WTC11 (cell line): ENCODE measurements at regions not wholly inside any gene's neighbourhood (a gene's known extent, or its start where the extent isn't known, plus 50 kb on each side); places are given as distances from the start of the nearest gene placed in this dataset.
A peak's percentile ranks its signal among the peaks of the same experiment; 100 is the strongest.

Experiments
- ATAC-seq: fragments of 200-7000 bp; cut with Tn5 transposase; 2 replicates; pipeline ENCODE4 v1.10.0; 2021; ENCODE audit warnings: mild to moderate bottlenecking, moderate library complexity
- CTCF ChIA-PET: fragments of 300-600 bp; sonication (Branson Sonifier 250); formaldehyde crosslinking; loops from one replicate; lab custom pipeline; 2021; ENCODE audit warnings: antibody characterized with exemption; lab: Charles Lee
- POLR2A ChIA-PET: fragments of 350-600 bp; sonication (Branson Sonifier 250); formaldehyde crosslinking; loops from one replicate; lab custom pipeline; 2021; ENCODE audit warnings: antibody characterized with exemption; lab: Charles Lee
- DNase-seq: peaks from one replicate; pipeline ENCODE4 v3.0.0; 2021; ENCODE audit warnings: low spot score
- H3K27ac Mint-ChIP-seq: 2 replicates; pipeline ENCODE4 v1.8.0; 2021; ENCODE audit warnings: mixed read lengths
- H3K27me3 Mint-ChIP-seq: 2 replicates; pipeline ENCODE4 v1.8.0; 2021; ENCODE audit warnings: low read depth, mild to moderate bottlenecking, moderate library complexity, mixed read lengths
- H3K36me3 Mint-ChIP-seq: 2 replicates; pipeline ENCODE4 v1.8.0; 2021; ENCODE audit warnings: mixed read lengths
- H3K4me1 Mint-ChIP-seq: 2 replicates; pipeline ENCODE4 v1.8.0; 2022; ENCODE audit warnings: mixed read lengths
- H3K4me3 Mint-ChIP-seq: 2 replicates; pipeline ENCODE4 v1.8.0; 2021; ENCODE audit warnings: mild to moderate bottlenecking, moderate library complexity, mixed read lengths
- H3K9me3 Mint-ChIP-seq: 2 replicates; pipeline ENCODE4 v1.8.0; 2021; ENCODE audit warnings: mixed read lengths
- AR ChIP-seq: fragments of 250-450 bp; sonication (Bioruptor Pico); IDR thresholded peaks from 2 replicates; pipeline ENCODE4 v1.9.0; 2021; ENCODE audit warnings: mild to moderate bottlenecking
- ATF6 ChIP-seq: sonication (generic); formaldehyde crosslinking; IDR thresholded peaks from 2 replicates; pipeline ENCODE4 v1.8.1; 2023; ENCODE audit warnings: mild to moderate bottlenecking, missing genetic modification reagents
- CDX4 ChIP-seq: fragments of 250-450 bp; sonication (Bioruptor Pico); IDR thresholded peaks from 2 replicates; pipeline ENCODE4 v1.9.0; 2021; ENCODE audit warnings: moderate library complexity, mild to moderate bottlenecking, inconsistent platforms, borderline replicate concordance
- CTCF ChIP-seq: fragments of 200-600 bp; IDR thresholded peaks from 2 replicates; pipeline ENCODE4 v1.8.0; 2022; ENCODE audit warnings: antibody characterized with exemption
- EMX1 ChIP-seq: fragments of 250-450 bp; sonication (Bioruptor Pico); IDR thresholded peaks from 2 replicates; pipeline ENCODE4 v1.8.0; 2021; ENCODE audit warnings: mild to moderate bottlenecking
- ERG ChIP-seq: fragments of 250-450 bp; sonication (Bioruptor Pico); IDR thresholded peaks from 2 replicates; pipeline ENCODE4 v1.8.0; 2021; ENCODE audit warnings: mild to moderate bottlenecking
- GRHL2 ChIP-seq: fragments of 250-450 bp; sonication (Bioruptor Pico); IDR thresholded peaks from 2 replicates; pipeline ENCODE4 v1.8.0; 2022; ENCODE audit warnings: mild to moderate bottlenecking, moderate library complexity; ENCODE audit not compliant: insufficient replicate concordance, severe bottlenecking
- KAT7 ChIP-seq: sonication (generic); formaldehyde crosslinking; IDR thresholded peaks from 2 replicates; pipeline ENCODE4 v1.8.1; 2023; ENCODE audit warnings: missing genetic modification reagents, mild to moderate bottlenecking, borderline replicate concordance
- NFATC4 ChIP-seq: fragments of 250-450 bp; sonication (Bioruptor Pico); IDR thresholded peaks from 2 replicates; pipeline ENCODE4 v1.9.0; 2021; ENCODE audit warnings: mild to moderate bottlenecking
- NFE2L1 ChIP-seq: sonication (generic); formaldehyde crosslinking; IDR thresholded peaks from 2 replicates; pipeline ENCODE4 v1.8.1; 2023; ENCODE audit warnings: missing genetic modification reagents
- SOX15 ChIP-seq: fragments of 250-450 bp; sonication (Bioruptor Pico); IDR thresholded peaks from 2 replicates; pipeline ENCODE4 v1.9.0; 2021; ENCODE audit warnings: mild to moderate bottlenecking
- TCF7 ChIP-seq: sonication (generic); formaldehyde crosslinking; IDR thresholded peaks from 2 replicates; pipeline ENCODE4 v1.8.0; 2022; ENCODE audit warnings: mild to moderate bottlenecking, low read depth, missing genetic modification reagents, moderate library complexity
- TP53 ChIP-seq: sonication (generic); formaldehyde crosslinking; IDR thresholded peaks from 2 replicates; pipeline ENCODE4 v1.8.1; 2023; ENCODE audit warnings: mild to moderate bottlenecking, missing genetic modification reagents
- ZNF416 ChIP-seq: fragments of 250-450 bp; sonication (Bioruptor Pico); IDR thresholded peaks from 2 replicates; pipeline ENCODE4 v1.9.0; 2021; ENCODE audit warnings: mild to moderate bottlenecking, inconsistent platforms
- ZNF425 ChIP-seq: fragments of 250-450 bp; sonication (Bioruptor Pico); conservative IDR thresholded peaks from 2 replicates; pipeline ENCODE4 v1.9.0; 2021; ENCODE audit warnings: mild to moderate bottlenecking
- ZNF532 ChIP-seq: fragments of 250-450 bp; sonication (Bioruptor Pico); IDR thresholded peaks from 2 replicates; pipeline ENCODE4 v1.9.0; 2021; ENCODE audit warnings: mild to moderate bottlenecking, borderline replicate concordance
- ZNF671 ChIP-seq: fragments of 250-450 bp; sonication (Bioruptor Pico); IDR thresholded peaks from 2 replicates; pipeline ENCODE4 v1.8.0; 2021; ENCODE audit warnings: mild to moderate bottlenecking

GRCh38 chr6:26197933-26198721 lies 110.9 kb downstream of the HFE start:
- Mint-ChIP-seq H3K4me1 (peaks cover 42% of the 10 kb centered on the region), H3K9me3 (no peaks in the 10 kb centered on the region), H3K27me3 (no peaks in the 10 kb centered on the region), H3K27ac (peak overlapping the region; percentile 100), H3K4me3 (peak overlapping the region; percentile 99), H3K36me3 (peaks cover 14% of the 10 kb centered on the region)
- ATAC-seq (no peak), DNase-seq (no peak)
- ChIA-PET POLR2A (interaction anchor here (0.6 to 7.9 kb wide), 43 partner anchors 7 to 1695 kb away, joined by 3 to 471 read pairs (median 25); a partner anchor contains a TSS), CTCF (interaction anchor here (0.6 to 3.2 kb wide), 3 partner anchors 9 to 22 kb away, joined by 3 to 14 read pairs (median 4); a partner anchor contains a TSS)
- peak; percentile 55 for TF ChIP-seq CDX4 (CRISPR knock-in tag)
- TF ChIP-seq GRHL2 (CRISPR knock-in tag) = no peak
- TF ChIP-seq ZNF671 (CRISPR knock-in tag) = peak; percentile 79
- no peak for TF ChIP-seq TP53
- TF ChIP-seq NFATC4 (CRISPR knock-in tag) = peak; percentile 93
- no peak for TF ChIP-seq NFE2L1 (CRISPR knock-in tag)
- no peak for TF ChIP-seq SOX15 (CRISPR knock-in tag)
- 0 out of 2 replicates have a peak, but pooled peaks have one; percentile 42 for TF ChIP-seq ZNF416 (CRISPR knock-in tag)
- TF ChIP-seq ATF6 (CRISPR knock-in tag) = no peak
- TF ChIP-seq ZNF532 (CRISPR knock-in tag) = peak; percentile 84
- TF ChIP-seq TCF7 = no peak
- peak; percentile 89; the same call in 1 of the 2 replicates for TF ChIP-seq EMX1 (CRISPR knock-in tag)
- TF ChIP-seq AR (CRISPR knock-in tag) = peak; percentile 97
- no peak for TF ChIP-seq KAT7
- no peak for TF ChIP-seq CTCF
- TF ChIP-seq ERG (CRISPR knock-in tag) = 0 out of 2 replicates have a peak, but pooled peaks have one; percentile 83
- TF ChIP-seq ZNF425 (CRISPR knock-in tag) = peak; percentile 88
